ENCODE measurements at regions not wholly inside any gene's neighbourhood (a gene's known extent, or its start where the extent isn't known, plus 50 kb on each side); places are given as distances from the start of the nearest gene placed in this dataset.

GRCh38 chr13:111508164-111508870 is 187.9 kb downstream of the TEX29 start:
- peaks cover 33% of the 10 kb centered on the region for H3K27me3 ChIP-seq
- H3K4me1 ChIP-seq (ENCODE audit: low read depth), result no peaks in the 10 kb centered on the region
- DNase-seq (ENCODE audit: low read depth in 1 of 2, low spot score in 1 of 2), result no peak
- no peak for TF ChIP-seq CTCF (IDR thresholded peaks at IDR 0.05; ENCODE audit: low read depth, low read length)
- H3K9me3 ChIP-seq (ENCODE audit: low read depth), result no peaks in the 10 kb centered on the region
- no peak overlapping the region for H3K27ac ChIP-seq
- H3K36me3 ChIP-seq, result no peaks in the 10 kb centered on the region
- no peak overlapping the region for H3K4me3 ChIP-seq

- no peak overlapping the region for H3K27ac ChIP-seq
- peaks cover 34% of the 10 kb centered on the region for H3K27me3 ChIP-seq
- no peak for TF ChIP-seq CTCF (IDR thresholded peaks at IDR 0.05; ENCODE audit: low read depth, low read length)
- H3K9me3 ChIP-seq (ENCODE audit: low read depth), result no peaks in the 10 kb centered on the region
- no peaks in the 10 kb centered on the region for H3K36me3 ChIP-seq
- no peaks in the 10 kb centered on the region for H3K4me1 ChIP-seq (ENCODE audit: low read depth)
- H3K4me3 ChIP-seq, result no peak overlapping the region
- no peak for DNase-seq (ENCODE audit: low read depth in 1 of 2, low spot score in 1 of 2)
Observed at GRCh38 chr13:111508902-111509509, 188.6 kb downstream of the TEX29 start.

- no peak for DNase-seq (ENCODE audit: low read depth in 1 of 2, low spot score in 1 of 2)
- Histone ChIP-seq H3K9me3 (ENCODE audit: low read depth) (no peaks in the 10 kb centered on the region), H3K4me1 (ENCODE audit: low read depth) (no peaks in the 10 kb centered on the region), H3K27ac (no peak overlapping the region), H3K4me3 (no peak overlapping the region), H3K36me3 (no peaks in the 10 kb centered on the region), H3K27me3 (peaks cover 34% of the 10 kb centered on the region)
- no peak for TF ChIP-seq CTCF (IDR thresholded peaks at IDR 0.05; ENCODE audit: low read depth, low read length)
Observed at GRCh38 chr13:111510502-111511218, 190.2 kb downstream of the TEX29 start.

DNA sequence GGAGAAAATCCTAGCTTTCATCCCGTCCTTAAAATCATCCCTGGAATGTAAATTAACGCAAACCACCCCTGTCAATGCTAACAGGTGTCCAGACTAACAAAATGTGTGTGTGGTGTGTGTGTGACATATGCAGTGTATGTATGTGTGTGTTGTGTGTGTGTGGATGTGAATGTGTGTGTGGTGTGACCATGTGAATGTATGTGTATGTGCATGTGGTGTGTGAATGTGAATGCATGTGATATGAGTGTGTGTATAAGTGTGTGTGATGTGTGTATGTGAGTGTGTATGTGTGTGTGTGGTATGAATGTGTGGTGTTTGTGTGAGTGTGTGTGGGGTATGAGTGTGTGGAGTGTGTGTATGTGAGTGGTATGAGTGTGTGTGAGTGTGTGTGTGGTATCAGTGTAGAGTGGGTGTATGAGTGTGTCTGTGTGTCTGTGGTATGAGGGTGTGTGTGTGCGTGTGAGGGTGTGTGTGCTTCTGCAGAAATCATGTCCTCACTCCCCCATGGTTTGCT is 190.8 kb downstream of the TEX29 start:
- Histone ChIP-seq H3K9me3 (ENCODE audit: low read depth) (no peaks in the 10 kb centered on the region), H3K4me1 (ENCODE audit: low read depth) (no peaks in the 10 kb centered on the region), H3K27me3 (peaks cover 35% of the 10 kb centered on the region), H3K4me3 (no peak overlapping the region), H3K36me3 (no peaks in the 10 kb centered on the region), H3K27ac (no peak overlapping the region)
- no peak for TF ChIP-seq CTCF (IDR thresholded peaks at IDR 0.05; ENCODE audit: low read depth, low read length)
- no peak for DNase-seq (ENCODE audit: low read depth in 1 of 2, low spot score in 1 of 2)

DNA sequence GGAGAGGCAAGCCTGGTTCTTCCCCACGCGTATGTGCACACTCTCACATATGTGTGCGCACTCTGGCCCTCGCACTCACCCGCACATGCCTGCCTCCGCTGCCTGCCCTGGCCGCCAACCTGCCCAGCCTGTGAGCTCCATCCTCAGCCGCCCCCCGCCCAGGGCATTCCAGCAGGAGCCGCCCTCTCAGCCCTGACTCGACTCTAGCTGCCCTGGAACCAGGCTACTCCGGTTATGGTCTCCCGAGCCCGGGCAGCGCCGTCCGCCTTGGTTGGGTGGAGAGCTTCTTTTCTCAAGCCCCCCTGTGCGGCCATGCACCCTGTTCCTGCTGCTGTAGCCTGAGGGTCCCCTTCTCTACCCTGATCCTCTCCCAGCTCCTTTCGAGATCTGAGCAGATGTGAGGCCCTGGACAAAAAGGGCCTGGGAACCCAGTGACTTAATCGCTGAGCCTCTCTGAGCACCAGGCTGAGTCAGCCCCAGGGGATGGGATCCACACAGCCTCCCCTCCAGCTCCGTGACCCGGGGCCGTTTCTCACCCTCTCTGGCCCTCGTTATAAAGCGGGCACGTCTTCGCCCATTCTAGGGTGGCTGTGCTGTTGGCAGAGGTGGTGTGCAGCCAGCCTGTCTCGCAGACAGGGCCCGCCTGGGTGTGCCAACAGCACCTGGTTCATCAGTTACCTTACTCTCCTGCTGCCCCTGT is 191.5 kb downstream of the TEX29 start:
- no peak overlapping the region for H3K27ac ChIP-seq
- TF ChIP-seq CTCF (IDR thresholded peaks at IDR 0.05; ENCODE audit: low read depth, low read length), result no peak
- H3K36me3 ChIP-seq, result no peaks in the 10 kb centered on the region
- peaks cover 35% of the 10 kb centered on the region for H3K27me3 ChIP-seq
- H3K9me3 ChIP-seq (ENCODE audit: low read depth), result no peaks in the 10 kb centered on the region
- H3K4me1 ChIP-seq (ENCODE audit: low read depth), result no peaks in the 10 kb centered on the region
- DNase-seq (ENCODE audit: low read depth in 1 of 2, low spot score in 1 of 2), result no peak
- H3K4me3 ChIP-seq, result no peak overlapping the region

All from cardiac muscle cell (in vitro differentiated cells and primary cell).